Activated CD8-positive, alpha-beta T cell treated with anti-CD3 and anti-CD28 coated beads, Interleukin-2, amount 10 ng/mL, durations not matched to agents 7 days and 5 days (primary cell): ENCODE measurements at regions not wholly inside any gene's neighbourhood (a gene's known extent, or its start where the extent isn't known, plus 50 kb on each side); places are given as distances from the start of the nearest gene placed in this dataset.
"Not testable (repeated sequence)": the region's sequence is repeated elsewhere in the genome, so short reads cannot be mapped to it uniquely, and the experiment has no call there.

ENCODE experiments used
- ATAC-seq: fragments of 150-1000 bp; cut with Tn5 transposase; one replicate; pipeline ENCODE4 v1.10.0; 2021; ENCODE audit warnings: moderate library complexity
- CTCF ChIA-PET: fragments of 350-600 bp; sonication (Branson Sonifier 250); formaldehyde crosslinking; loops from one replicate; lab custom pipeline; 2021; ENCODE audit warnings: antibody characterized with exemption; lab: Charles Lee
- POLR2A ChIA-PET: fragments of 350-600 bp; sonication (Branson Sonifier 250); formaldehyde crosslinking; loops from one replicate; lab custom pipeline; 2021; ENCODE audit warnings: antibody characterized with exemption; lab: Charles Lee
- DNase-seq: peaks from one replicate; pipeline ENCODE4 v3.0.0-alpha.2; 2020
- H3K27ac Mint-ChIP-seq: one replicate; pipeline ENCODE4 v1.8.0; 2021; ENCODE audit warnings: mild to moderate bottlenecking, mixed read lengths
- H3K27me3 Mint-ChIP-seq: one replicate; pipeline ENCODE4 v1.8.0; 2021; ENCODE audit warnings: low read depth, mixed read lengths
- H3K36me3 Mint-ChIP-seq: one replicate; pipeline ENCODE4 v1.8.0; 2021; ENCODE audit warnings: low read depth, mixed read lengths
- H3K4me1 Mint-ChIP-seq: one replicate; pipeline ENCODE4 v1.8.0; 2021; ENCODE audit warnings: low read depth, mixed read lengths
- H3K4me3 Mint-ChIP-seq: one replicate; pipeline ENCODE4 v1.8.0; 2021; ENCODE audit warnings: mild to moderate bottlenecking, mixed read lengths
- H3K9me3 Mint-ChIP-seq: one replicate; pipeline ENCODE4 v1.8.0; 2022; ENCODE audit warnings: mixed read lengths; ENCODE audit not compliant: insufficient read depth

GRCh38 chr10:64041989-64042490, 520.8 kb downstream of the REEP3 start:
- H3K4me1 Mint-ChIP-seq = no peaks in the 10 kb centered on the region
- ATAC-seq = peak; percentile 6
- no peak overlapping the region for H3K4me3 Mint-ChIP-seq
- no peaks in the 10 kb centered on the region for H3K36me3 Mint-ChIP-seq
- H3K9me3 Mint-ChIP-seq = no peaks in the 10 kb centered on the region
- ChIA-PET CTCF (interaction anchor here (0.7 to 1.6 kb wide), 10 partner anchors 13 to 431 kb away, joined by 3 to 9 read pairs (median 4); no protein-coding TSS in a partner anchor), POLR2A (no interaction called here)
- no peak overlapping the region for H3K27ac Mint-ChIP-seq
- no peak for DNase-seq
- peaks cover 6% of the 10 kb centered on the region for H3K27me3 Mint-ChIP-seq

- H3K27me3 Mint-ChIP-seq = peaks cover 9% of the 10 kb centered on the region
- ATAC-seq (no peak), DNase-seq (no peak)
- H3K36me3 Mint-ChIP-seq = no peaks in the 10 kb centered on the region
- H3K4me3 Mint-ChIP-seq = no peak overlapping the region
- H3K4me1 Mint-ChIP-seq = no peaks in the 10 kb centered on the region
- no peaks in the 10 kb centered on the region for H3K9me3 Mint-ChIP-seq
- ChIA-PET POLR2A (no interaction called here), CTCF (no interaction called here)
- no peak overlapping the region for H3K27ac Mint-ChIP-seq
These were observed 522.9 kb downstream of the REEP3 start for GRCh38 chr10:64044098-64044497.

GRCh38 chr10:64044957-64045632, 523.9 kb downstream of the REEP3 start:
- H3K9me3 Mint-ChIP-seq, H3K4me1 Mint-ChIP-seq, CTCF ChIA-PET, H3K27ac Mint-ChIP-seq, H3K4me3 Mint-ChIP-seq, ATAC-seq, POLR2A ChIA-PET, H3K27me3 Mint-ChIP-seq, DNase-seq, H3K36me3 Mint-ChIP-seq: not testable (repeated sequence)

GRCh38 chr10:64054392-64054791, 533.2 kb downstream of the REEP3 start:
- no peaks in the 10 kb centered on the region for H3K4me1 Mint-ChIP-seq
- POLR2A ChIA-PET = no interaction called here
- no peak overlapping the region for H3K27ac Mint-ChIP-seq
- DNase-seq = no peak
- H3K27me3 Mint-ChIP-seq = no peaks in the 10 kb centered on the region
- no peaks in the 10 kb centered on the region for H3K9me3 Mint-ChIP-seq
- CTCF ChIA-PET = interaction anchor here (2.0 kb wide), 1 partner anchor 13 kb away, joined by 9 read pairs; no protein-coding TSS in a partner anchor
- no peaks in the 10 kb centered on the region for H3K36me3 Mint-ChIP-seq
- no peak for ATAC-seq
- no peak overlapping the region for H3K4me3 Mint-ChIP-seq

DNA sequence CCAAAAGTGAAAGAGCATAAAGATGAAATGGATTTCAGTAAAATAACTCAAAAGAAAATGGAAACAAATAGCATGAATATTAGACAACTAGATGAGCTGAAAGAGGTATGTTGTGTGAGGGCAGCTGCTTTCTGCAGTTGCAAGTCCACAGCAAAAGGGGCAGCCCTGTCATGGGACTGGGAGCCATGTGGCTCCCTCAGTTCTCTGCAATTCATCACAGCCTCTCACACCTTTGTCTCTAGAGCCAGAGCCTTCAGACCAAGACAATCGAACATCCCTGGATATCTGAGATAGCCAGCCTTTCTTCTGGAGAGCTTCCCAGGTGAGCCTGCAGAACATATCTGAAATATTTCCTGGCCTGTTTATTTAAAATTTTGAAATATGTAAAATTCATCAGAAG, 538.7 kb downstream of the REEP3 start:
- no peak for DNase-seq
- H3K4me1 Mint-ChIP-seq = no peaks in the 10 kb centered on the region
- CTCF ChIA-PET = no interaction called here
- POLR2A ChIA-PET = no interaction called here
- H3K4me3 Mint-ChIP-seq = no peak overlapping the region
- H3K36me3 Mint-ChIP-seq = no peaks in the 10 kb centered on the region
- peaks cover 2% of the 10 kb centered on the region for H3K27me3 Mint-ChIP-seq
- H3K27ac Mint-ChIP-seq = no peak overlapping the region
- no peak for ATAC-seq
- no peaks in the 10 kb centered on the region for H3K9me3 Mint-ChIP-seq

DNA sequence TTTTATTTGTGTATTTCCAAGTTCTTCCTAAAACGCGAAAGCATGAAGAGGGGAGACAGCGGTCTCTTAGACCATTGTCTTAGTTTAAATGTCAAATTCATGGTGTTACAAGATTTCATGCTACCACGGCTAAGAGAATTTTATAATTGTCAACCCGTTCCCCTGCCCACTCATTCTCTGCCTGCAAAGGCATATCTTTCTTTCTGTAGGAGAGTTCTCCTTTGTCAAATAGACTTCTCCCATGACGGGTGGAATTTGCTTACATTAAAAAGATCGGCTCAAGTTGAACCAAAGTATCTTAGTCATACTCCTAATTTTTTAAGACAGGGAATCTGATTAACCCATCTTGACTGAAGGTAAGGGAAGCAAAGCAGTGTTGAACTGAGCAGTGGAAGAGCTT, 539.2 kb downstream of the REEP3 start:
- DNase-seq = no peak
- ChIA-PET CTCF (no interaction called here), POLR2A (no interaction called here)
- H3K27me3 Mint-ChIP-seq = peaks cover 2% of the 10 kb centered on the region
- ATAC-seq = no peak
- no peaks in the 10 kb centered on the region for H3K36me3 Mint-ChIP-seq
- H3K27ac Mint-ChIP-seq = no peak overlapping the region
- H3K4me1 Mint-ChIP-seq = no peaks in the 10 kb centered on the region
- no peak overlapping the region for H3K4me3 Mint-ChIP-seq
- H3K9me3 Mint-ChIP-seq = no peaks in the 10 kb centered on the region

GRCh38 chr10:64062793-64063192, 541.6 kb downstream of the REEP3 start:
- POLR2A ChIA-PET = no interaction called here
- no peak overlapping the region for H3K27ac Mint-ChIP-seq
- CTCF ChIA-PET = no interaction called here

DNA sequence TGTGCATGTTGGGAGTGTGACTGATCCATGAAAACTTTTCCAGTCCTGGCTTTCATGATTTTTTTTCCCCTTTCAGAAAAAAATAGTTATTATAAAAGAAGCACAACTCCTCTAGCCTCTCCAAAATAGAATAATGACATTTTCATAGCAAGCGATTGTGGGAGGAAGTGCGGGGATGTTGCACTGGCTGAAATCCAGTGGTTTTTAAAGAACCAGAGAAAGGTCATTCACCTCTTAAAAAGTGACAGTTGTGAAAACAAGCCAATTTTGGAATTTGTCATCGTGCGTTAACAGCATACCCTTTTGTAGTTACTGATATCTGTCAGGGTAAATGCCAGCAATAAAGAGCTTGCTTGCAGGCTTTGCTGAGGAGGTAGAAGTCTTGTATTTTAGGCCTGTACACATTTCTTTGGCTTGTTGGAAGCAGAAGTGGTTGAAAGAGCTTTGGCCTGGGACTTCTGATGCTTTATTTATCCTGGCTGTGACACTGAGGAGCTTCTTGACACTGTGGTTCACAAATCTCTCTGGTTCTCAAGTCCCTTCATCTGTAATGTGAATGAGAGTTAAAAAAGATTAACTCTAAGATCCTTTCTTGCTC, 545.9 kb downstream of the REEP3 start:
- DNase-seq (no peak), ATAC-seq (no peak)
- no peak overlapping the region for H3K4me3 Mint-ChIP-seq
- H3K9me3 Mint-ChIP-seq = no peaks in the 10 kb centered on the region
- H3K36me3 Mint-ChIP-seq = no peaks in the 10 kb centered on the region
- H3K27ac Mint-ChIP-seq = no peak overlapping the region
- ChIA-PET POLR2A (no interaction called here), CTCF (interaction anchor here (1.1 kb wide), 1 partner anchor 26 kb away, joined by 3 read pairs; no protein-coding TSS in a partner anchor)
- H3K27me3 Mint-ChIP-seq = no peaks in the 10 kb centered on the region
- H3K4me1 Mint-ChIP-seq = no peaks in the 10 kb centered on the region

More at GRCh38 chr10:64062793-64063192, 541.6 kb downstream of the REEP3 start:
- peaks cover 2% of the 10 kb centered on the region for H3K27me3 Mint-ChIP-seq
- H3K9me3 Mint-ChIP-seq = no peaks in the 10 kb centered on the region
- DNase-seq (no peak), ATAC-seq (no peak)
- no peaks in the 10 kb centered on the region for H3K36me3 Mint-ChIP-seq
- H3K4me1 Mint-ChIP-seq = no peaks in the 10 kb centered on the region
- H3K4me3 Mint-ChIP-seq = no peak overlapping the region

GRCh38 chr10:64067859-64068258, 546.7 kb downstream of the REEP3 start:
- Mint-ChIP-seq H3K9me3 (no peaks in the 10 kb centered on the region), H3K4me1 (no peaks in the 10 kb centered on the region), H3K36me3 (no peaks in the 10 kb centered on the region), H3K27ac (no peak overlapping the region), H3K4me3 (no peak overlapping the region), H3K27me3 (no peaks in the 10 kb centered on the region)
- no peak for DNase-seq
- no peak for ATAC-seq
- ChIA-PET POLR2A (no interaction called here), CTCF (interaction anchor here (1.1 kb wide), 1 partner anchor 26 kb away, joined by 3 read pairs; no protein-coding TSS in a partner anchor)

DNA sequence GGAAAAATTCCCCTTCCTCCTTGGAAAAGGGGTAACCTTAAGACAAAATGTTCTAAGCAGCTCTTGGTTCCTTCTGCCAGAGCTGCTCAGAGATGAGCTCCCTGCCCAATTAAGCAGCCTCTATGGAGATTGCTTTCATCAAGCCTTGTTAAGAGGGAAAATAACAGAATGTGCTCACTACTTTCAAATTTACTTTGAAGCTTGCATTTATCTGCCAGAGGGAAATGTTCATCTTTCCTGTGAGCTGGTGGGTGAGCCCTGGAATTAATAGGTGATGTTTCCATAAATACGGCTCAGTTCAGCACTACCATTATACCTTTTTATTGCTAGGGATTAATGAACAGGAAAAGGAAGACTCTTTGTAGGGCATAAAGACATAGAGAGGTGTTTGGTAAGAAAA, 549.0 kb downstream of the REEP3 start:
- no peaks in the 10 kb centered on the region for H3K27me3 Mint-ChIP-seq
- no peaks in the 10 kb centered on the region for H3K4me1 Mint-ChIP-seq
- DNase-seq (no peak), ATAC-seq (no peak)
- no peak overlapping the region for H3K4me3 Mint-ChIP-seq
- no peak overlapping the region for H3K27ac Mint-ChIP-seq
- CTCF ChIA-PET = interaction anchor here (1.0 kb wide), 1 partner anchor 29 kb away, joined by 3 read pairs; no protein-coding TSS in a partner anchor
- H3K36me3 Mint-ChIP-seq = no peaks in the 10 kb centered on the region
- H3K9me3 Mint-ChIP-seq = no peaks in the 10 kb centered on the region
- POLR2A ChIA-PET = no interaction called here

- DNase-seq = no peak
- Mint-ChIP-seq H3K4me1 (no peaks in the 10 kb centered on the region), H3K9me3 (no peaks in the 10 kb centered on the region), H3K27me3 (no peaks in the 10 kb centered on the region), H3K4me3 (no peak overlapping the region), H3K27ac (no peak overlapping the region), H3K36me3 (no peaks in the 10 kb centered on the region)
- POLR2A ChIA-PET = no interaction called here
- no peak for ATAC-seq
- CTCF ChIA-PET = no interaction called here
These were observed 550.0 kb downstream of the REEP3 start for GRCh38 chr10:64071218-64071617.

DNA sequence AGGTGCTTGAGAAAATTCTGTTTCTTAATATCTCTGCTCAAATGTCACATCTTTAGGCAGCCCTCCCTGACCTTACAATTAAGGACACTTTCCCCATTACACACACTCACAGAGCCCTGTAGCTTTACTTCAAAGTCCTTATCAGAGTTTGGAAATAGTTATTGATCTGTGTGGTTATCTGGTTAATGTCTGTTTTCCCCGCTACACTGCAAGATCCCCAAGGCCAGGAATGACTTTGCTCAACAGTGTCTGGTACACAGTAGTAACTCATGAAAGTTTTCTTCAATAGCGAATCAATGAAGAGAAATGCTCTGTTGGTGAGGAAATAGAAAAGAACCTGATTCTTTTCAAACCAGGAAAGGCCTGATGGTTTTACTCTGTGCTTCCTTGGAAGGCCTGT, 554.4 kb downstream of the REEP3 start:
- no peaks in the 10 kb centered on the region for H3K4me1 Mint-ChIP-seq
- no peak overlapping the region for H3K4me3 Mint-ChIP-seq
- no peaks in the 10 kb centered on the region for H3K36me3 Mint-ChIP-seq
- DNase-seq (no peak), ATAC-seq (no peak)
- ChIA-PET POLR2A (no interaction called here), CTCF (no interaction called here)
- H3K27ac Mint-ChIP-seq = no peak overlapping the region
- H3K9me3 Mint-ChIP-seq = no peaks in the 10 kb centered on the region
- H3K27me3 Mint-ChIP-seq = peaks cover 2% of the 10 kb centered on the region
